GM23248 (cell line): ENCODE measurements at regions not wholly inside any gene's neighbourhood (a gene's known extent, or its start where the extent isn't known, plus 50 kb on each side); places are given as distances from the start of the nearest gene placed in this dataset.

Experiments
- EZH2 ChIP-seq: fragments of 200-600 bp; sonication (generic); IDR thresholded peaks from 2 replicates; pipeline ENCODE4 v1.6.1; 2018; ENCODE audit warnings: antibody characterized with exemption, mild to moderate bottlenecking; ENCODE audit not compliant: insufficient read depth, poor library complexity, severe bottlenecking
- EZH2phosphoT487 ChIP-seq: fragments of 200-600 bp; sonication (generic); IDR thresholded peaks from 2 replicates; pipeline ENCODE4 v1.6.1; 2018; ENCODE audit warnings: antibody characterized with exemption, moderate library complexity, mild to moderate bottlenecking, low read depth; ENCODE audit not compliant: insufficient read depth

DNA sequence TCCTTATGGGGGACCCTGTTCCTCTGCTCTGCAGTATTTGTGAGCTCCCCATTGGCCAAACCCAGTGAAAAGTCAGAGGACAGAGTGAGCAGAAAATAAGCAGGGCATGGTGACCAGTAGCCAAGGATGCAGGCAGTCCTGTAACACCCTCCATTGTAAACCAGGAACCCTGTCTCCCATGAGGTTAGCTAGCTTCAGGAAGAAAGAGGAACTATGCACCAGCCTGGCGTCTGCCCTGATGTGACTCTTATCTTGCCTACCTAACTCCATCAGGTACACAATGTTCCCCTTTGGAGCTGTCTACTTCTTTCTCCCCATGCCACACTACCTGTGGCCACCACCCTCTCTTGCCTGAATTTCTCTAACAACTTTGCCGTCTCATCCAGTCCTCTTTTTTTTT, 119.2 kb downstream of the LRIG2 start:
- no peak for TF ChIP-seq EZH2
- TF ChIP-seq EZH2phosphoT487: no peak
